SIG-M5 treated with dmso at 0.1 percent for 504 hours (cell line): ENCODE measurements at regions not wholly inside any gene's neighbourhood (a gene's known extent, or its start where the extent isn't known, plus 50 kb on each side); places are given as distances from the start of the nearest gene placed in this dataset.
A peak's percentile ranks its signal among the peaks of the same experiment; 100 is the strongest.

ENCODE experiments used
- DNase-seq: peaks from one replicate; lab custom pipeline; 2025; ENCODE audit not compliant: unreplicated experiment; lab: John Stamatoyannopoulos, UW

GRCh38 chr3:165355316-165355715 is 159.1 kb upstream of the SLITRK3 start:
- no peak for DNase-seq

GRCh38 chr3:165347526-165347925 is 151.3 kb upstream of the SLITRK3 start:
- DNase-seq = no peak

- DNase-seq = no peak
These were observed 150.3 kb upstream of the SLITRK3 start for GRCh38 chr3:165346503-165346902.

- DNase-seq = no peak
These were observed 147.0 kb upstream of the SLITRK3 start for GRCh38 chr3:165343185-165343584.

GRCh38 chr3:165339753-165340152 is 143.6 kb upstream of the SLITRK3 start:
- peak; percentile 11 for DNase-seq

- DNase-seq = no peak
These were observed 140.6 kb upstream of the SLITRK3 start for GRCh38 chr3:165336786-165337185.
